DMS153 treated with DMSO at 0.1 percent for 48 hours (cell line): ENCODE measurements at regions not wholly inside any gene's neighbourhood (a gene's known extent, or its start where the extent isn't known, plus 50 kb on each side); places are given as distances from the start of the nearest gene placed in this dataset.
A peak's percentile ranks its signal among the peaks of the same experiment; 100 is the strongest.

Source experiments
- DNase-seq: peaks from one replicate; lab custom pipeline; 2025; ENCODE audit not compliant: unreplicated experiment; lab: John Stamatoyannopoulos, UW

GRCh38 chr6:11363881-11364576, 131.6 kb upstream of the NEDD9 start:
- DNase-seq, result no peak

- DNase-seq, result no peak
Observed at GRCh38 chr6:11362564-11362963, 130.1 kb upstream of the NEDD9 start.

GRCh38 chr6:11358904-11359830, 126.7 kb upstream of the NEDD9 start:
- no peak for DNase-seq

GRCh38 chr6:11357285-11357684, 124.8 kb upstream of the NEDD9 start:
- no peak for DNase-seq

- no peak for DNase-seq
Observed at GRCh38 chr6:11356404-11357155, 124.1 kb upstream of the NEDD9 start.

GRCh38 chr6:11353921-11354389, 121.5 kb upstream of the NEDD9 start:
- DNase-seq, result no peak

- no peak for DNase-seq
Observed at GRCh38 chr6:11350294-11350693, 117.8 kb upstream of the NEDD9 start.

- no peak for DNase-seq
Observed at GRCh38 chr6:11349880-11350279, 117.4 kb upstream of the NEDD9 start.

- no peak for DNase-seq
Observed at GRCh38 chr6:11346516-11346915, 114.0 kb upstream of the NEDD9 start.

- no peak for DNase-seq
Observed at GRCh38 chr6:11345536-11345935, 113.1 kb upstream of the NEDD9 start.

- no peak for DNase-seq
Observed at GRCh38 chr6:11343963-11344723, 111.7 kb upstream of the NEDD9 start.

- no peak for DNase-seq
Observed at GRCh38 chr6:11341867-11342266, 109.4 kb upstream of the NEDD9 start.

- DNase-seq, result no peak
Observed at GRCh38 chr6:11341303-11341702, 108.8 kb upstream of the NEDD9 start.

- no peak for DNase-seq
Observed at GRCh38 chr6:11339380-11339779, 106.9 kb upstream of the NEDD9 start.

- no peak for DNase-seq
Observed at GRCh38 chr6:11337306-11337705, 104.8 kb upstream of the NEDD9 start.

- DNase-seq, result no peak
Observed at GRCh38 chr6:11335826-11336225, 103.4 kb upstream of the NEDD9 start.

- DNase-seq, result peak; percentile 0
Observed at GRCh38 chr6:11333132-11333849, 100.8 kb upstream of the NEDD9 start.

GRCh38 chr6:11332463-11332862, 100.0 kb upstream of the NEDD9 start:
- no peak for DNase-seq

- no peak for DNase-seq
Observed at GRCh38 chr6:11331111-11331510, 98.6 kb upstream of the NEDD9 start.

GRCh38 chr6:11330413-11330760, 97.9 kb upstream of the NEDD9 start:
- no peak for DNase-seq
